PC-3 (cell line): ENCODE measurements at regions not wholly inside any gene's neighbourhood (a gene's known extent, or its start where the extent isn't known, plus 50 kb on each side); places are given as distances from the start of the nearest gene placed in this dataset.

Experiments used
- ATAC-seq: fragments of 200-7000 bp; cut with Tn5 transposase; 2 replicates; pipeline ENCODE4 v1.9.1; 2020; ENCODE audit warnings: mild to moderate bottlenecking, moderate library complexity
- BruUV-seq: library from RNA; stranded (reverse); fragments of 400-500 nt; replicated peaks from 2 replicates; lab custom pipeline; 2021; lab: Mats Ljungman, UMichigan
- CTCF ChIA-PET: fragments of 300-600 bp; sonication (Branson Sonifier 250); formaldehyde crosslinking; loops from one replicate; lab custom pipeline; 2022; ENCODE audit warnings: antibody characterized with exemption; lab: Charles Lee
- POLR2A ChIA-PET: fragments of 300-600 bp; sonication (Branson Sonifier 250); formaldehyde crosslinking; loops from one replicate; lab custom pipeline; 2022; ENCODE audit warnings: antibody characterized with exemption; ENCODE audit not compliant: unreplicated experiment; lab: Charles Lee
- DNase-seq: peaks from one replicate; pipeline ENCODE4 v3.0.0-alpha.2; 2015
- H2AFZ ChIP-seq: fragments of 300-600 bp; sonication (generic); 2 replicates; pipeline ENCODE4 v1.6.0; 2016; ENCODE audit warnings: antibody characterized with exemption, low read length
- H3F3A ChIP-seq: fragments of 300-600 bp; sonication (generic); one replicate; pipeline ENCODE4 v1.6.0; 2017; ENCODE audit warnings: antibody characterized with exemption, low read length, control low read depth, mild to moderate bottlenecking; ENCODE audit not compliant: unreplicated experiment
- H3K27ac ChIP-seq: fragments of 300-600 bp; sonication (generic); 2 replicates; pipeline ENCODE4 v1.5.1; 2016; ENCODE audit warnings: mild to moderate bottlenecking, low read length
- H3K27me3 ChIP-seq: fragments of 300-600 bp; sonication (generic); 2 replicates; pipeline ENCODE4 v1.6.1; 2016; ENCODE audit warnings: low read length, mixed read lengths
- H3K36me3 ChIP-seq: fragments of 300-600 bp; sonication (generic); 2 replicates; pipeline ENCODE4 v1.6.1; 2016; ENCODE audit warnings: low read depth, mixed run types, low read length, mixed read lengths
- H3K4me1 ChIP-seq: fragments of 300-600 bp; sonication (generic); 2 replicates; pipeline ENCODE4 v1.5.1; 2016; ENCODE audit warnings: low read length; ENCODE audit not compliant: insufficient read depth
- H3K4me2 ChIP-seq: fragments of 300-600 bp; sonication (generic); 2 replicates; pipeline ENCODE4 v1.6.0; 2016; ENCODE audit warnings: low read length
- H3K4me3 ChIP-seq: fragments of 300-600 bp; sonication (generic); 2 replicates; pipeline ENCODE4 v1.5.1; 2016; ENCODE audit warnings: mild to moderate bottlenecking, low read length, mixed read lengths
- H3K79me2 ChIP-seq: fragments of 300-600 bp; sonication (generic); 2 replicates; pipeline ENCODE4 v1.6.1; 2017; ENCODE audit warnings: low read length, mixed read lengths
- H3K9ac ChIP-seq: fragments of 300-600 bp; sonication (generic); 2 replicates; pipeline ENCODE4 v1.6.0; 2016; ENCODE audit warnings: mild to moderate bottlenecking, low read length
- H3K9me2 ChIP-seq: fragments of 300-600 bp; sonication (generic); replicated peaks from 2 replicates; pipeline ENCODE4 v1.6.1; 2016; ENCODE audit warnings: mixed run types, low read length, mixed read lengths
- H3K9me3 ChIP-seq: fragments of 300-600 bp; sonication (generic); 2 replicates; pipeline ENCODE4 v1.6.1; 2016; ENCODE audit warnings: low read length, mixed read lengths
- H4K20me1 ChIP-seq: fragments of 300-600 bp; sonication (generic); 2 replicates; pipeline ENCODE4 v1.6.1; 2016; ENCODE audit warnings: low read length, mixed read lengths
- EZH2 ChIP-seq: fragments of 300-600 bp; sonication (generic); IDR thresholded peaks from one replicate; pipeline ENCODE4 v1.6.1; 2017; ENCODE audit warnings: antibody characterized with exemption, mild to moderate bottlenecking, low read length; ENCODE audit not compliant: unreplicated experiment
- EZH2phosphoT487 ChIP-seq: fragments of 300-600 bp; sonication (generic); IDR thresholded peaks from 2 replicates; pipeline ENCODE4 v1.6.1; 2018; ENCODE audit warnings: mild to moderate bottlenecking, antibody characterized with exemption, low read length, borderline replicate concordance
- intact Hi-C: fragments of 100-400 bp; cut with micrococcal nuclease; formaldehyde crosslinking; loops from 2 replicates; pipeline ENCODE4 v1.9.0; 2023
- TF ChIP-seq, protein P1 (sequence below): fragments of 300-600 bp; sonication (generic); conservative IDR thresholded peaks from 2 replicates; pipeline ENCODE4 v1.5.1; 2017; ENCODE audit warnings: antibody characterized with exemption, low read depth, mild to moderate bottlenecking, low read length

DNA sequence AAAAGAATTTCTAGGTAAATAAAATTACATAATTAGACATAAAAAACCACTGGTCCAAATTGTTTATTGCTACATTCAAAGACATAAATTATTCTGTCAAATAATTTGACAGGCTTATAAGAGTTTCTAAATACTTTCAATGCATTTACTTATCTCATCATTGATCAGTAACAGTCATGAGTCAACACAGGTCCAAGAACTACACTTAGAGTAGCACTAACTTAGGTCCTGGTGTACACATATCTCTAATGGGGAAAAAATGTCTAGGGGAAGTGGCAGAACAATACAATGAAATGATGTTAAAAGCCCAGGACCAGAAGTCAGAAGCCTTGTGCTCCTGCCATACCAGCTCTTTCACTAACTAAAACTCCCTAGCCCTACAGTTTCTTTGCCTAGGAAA lies 96.5 kb upstream of the SLCO6A1 start:
- H3K4me2 ChIP-seq, result no peak overlapping the region
- ChIA-PET POLR2A (no interaction called here), CTCF (no interaction called here)
- TF ChIP-seq, protein P1, sequence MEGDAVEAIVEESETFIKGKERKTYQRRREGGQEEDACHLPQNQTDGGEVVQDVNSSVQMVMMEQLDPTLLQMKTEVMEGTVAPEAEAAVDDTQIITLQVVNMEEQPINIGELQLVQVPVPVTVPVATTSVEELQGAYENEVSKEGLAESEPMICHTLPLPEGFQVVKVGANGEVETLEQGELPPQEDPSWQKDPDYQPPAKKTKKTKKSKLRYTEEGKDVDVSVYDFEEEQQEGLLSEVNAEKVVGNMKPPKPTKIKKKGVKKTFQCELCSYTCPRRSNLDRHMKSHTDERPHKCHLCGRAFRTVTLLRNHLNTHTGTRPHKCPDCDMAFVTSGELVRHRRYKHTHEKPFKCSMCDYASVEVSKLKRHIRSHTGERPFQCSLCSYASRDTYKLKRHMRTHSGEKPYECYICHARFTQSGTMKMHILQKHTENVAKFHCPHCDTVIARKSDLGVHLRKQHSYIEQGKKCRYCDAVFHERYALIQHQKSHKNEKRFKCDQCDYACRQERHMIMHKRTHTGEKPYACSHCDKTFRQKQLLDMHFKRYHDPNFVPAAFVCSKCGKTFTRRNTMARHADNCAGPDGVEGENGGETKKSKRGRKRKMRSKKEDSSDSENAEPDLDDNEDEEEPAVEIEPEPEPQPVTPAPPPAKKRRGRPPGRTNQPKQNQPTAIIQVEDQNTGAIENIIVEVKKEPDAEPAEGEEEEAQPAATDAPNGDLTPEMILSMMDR, result no peak
- no peak for TF ChIP-seq EZH2
- no peak for TF ChIP-seq EZH2phosphoT487
- H3K36me3 ChIP-seq, result no peaks in the 10 kb centered on the region
- no peaks in the 10 kb centered on the region for H3K9me2 ChIP-seq
- H2AFZ ChIP-seq, result no peak overlapping the region
- no peak overlapping the region for H3K4me3 ChIP-seq
- no peaks in the 10 kb centered on the region for H3K27me3 ChIP-seq
- DNase-seq (peak; percentile 35), ATAC-seq (no peak; the same call in 1 of the 2 replicates)
- peaks cover 15% of the 10 kb centered on the region for H3K4me1 ChIP-seq
- H3K27ac ChIP-seq, result no peak overlapping the region
- no TSS peak for BruUV-seq
- no peaks in the 10 kb centered on the region for H3K79me2 ChIP-seq
- intact Hi-C loops, result loop anchor here (5.0 kb wide), 1 partner anchor 122 kb away; no protein-coding TSS in a partner anchor
- no peaks in the 10 kb centered on the region for H3K9me3 ChIP-seq
- peaks cover 4% of the 10 kb centered on the region for H3F3A ChIP-seq
- no peak overlapping the region for H3K9ac ChIP-seq
- no peaks in the 10 kb centered on the region for H4K20me1 ChIP-seq

GRCh38 chr5:102596113-102596512 lies 97.3 kb upstream of the SLCO6A1 start:
- CTCF ChIA-PET, result no interaction called here
- intact Hi-C loops, result loop anchor here (5.0 kb wide), 1 partner anchor 121 kb away; no protein-coding TSS in a partner anchor
- POLR2A ChIA-PET, result no interaction called here

DNA sequence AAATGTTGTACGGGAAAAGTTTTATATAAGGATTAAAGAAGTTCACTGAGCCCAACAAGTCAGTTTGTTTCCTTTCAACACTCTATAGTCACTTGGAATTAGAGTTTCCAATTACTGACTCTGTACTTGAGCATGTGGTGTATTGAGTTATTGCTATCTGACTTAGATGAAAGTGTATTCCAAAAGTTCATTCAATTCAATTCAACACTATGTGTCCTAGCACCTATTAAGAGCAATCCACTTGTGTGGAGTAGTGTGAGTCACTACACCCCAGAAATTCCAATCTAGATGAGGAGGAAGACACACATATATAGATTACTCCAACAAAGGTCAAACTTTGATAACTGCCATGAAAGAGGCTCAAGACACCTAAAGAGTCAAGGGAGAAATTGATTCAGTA lies 98.2 kb upstream of the SLCO6A1 start:
- TF ChIP-seq EZH2phosphoT487, result no peak
- TF ChIP-seq EZH2, result no peak
- TF ChIP-seq, protein P1, result no peak
- Histone ChIP-seq H3K27me3 (no peaks in the 10 kb centered on the region), H3K9ac (no peak overlapping the region), H3K79me2 (no peaks in the 10 kb centered on the region), H3F3A (peaks cover 4% of the 10 kb centered on the region), H3K4me3 (no peak overlapping the region), H3K4me1 (peaks cover 27% of the 10 kb centered on the region), H3K27ac (no peak overlapping the region), H3K9me3 (no peaks in the 10 kb centered on the region), H4K20me1 (no peaks in the 10 kb centered on the region), H3K9me2 (no peaks in the 10 kb centered on the region), H2AFZ (no peak overlapping the region), H3K36me3 (no peaks in the 10 kb centered on the region), H3K4me2 (no peak overlapping the region)
- ATAC-seq, result no peak
- ChIA-PET POLR2A (no interaction called here), CTCF (interaction anchor here (0.7 kb wide), 1 partner anchor 265 kb away, joined by 3 read pairs; no protein-coding TSS in a partner anchor)
- intact Hi-C loops, result loop anchor here (5.0 kb wide), 1 partner anchor 120 kb away; no protein-coding TSS in a partner anchor
- DNase-seq, result no peak
- no TSS peak for BruUV-seq

More at GRCh38 chr5:102596113-102596512, 97.3 kb upstream of the SLCO6A1 start:
- Histone ChIP-seq H3K9me2 (no peaks in the 10 kb centered on the region), H3F3A (peaks cover 4% of the 10 kb centered on the region), H2AFZ (no peak overlapping the region), H3K36me3 (no peaks in the 10 kb centered on the region), H3K9me3 (no peaks in the 10 kb centered on the region), H3K4me3 (no peak overlapping the region), H3K4me2 (no peak overlapping the region), H3K27ac (no peak overlapping the region), H4K20me1 (no peaks in the 10 kb centered on the region), H3K79me2 (no peaks in the 10 kb centered on the region), H3K4me1 (peaks cover 23% of the 10 kb centered on the region), H3K27me3 (no peaks in the 10 kb centered on the region), H3K9ac (no peak overlapping the region)
- TF ChIP-seq EZH2phosphoT487 (no peak), EZH2 (no peak)
- TF ChIP-seq, protein P1, result no peak
- no TSS peak for BruUV-seq
- DNase-seq (no peak), ATAC-seq (no peak)
